WTC11 (cell line): ENCODE measurements at regions not wholly inside any gene's neighbourhood (a gene's known extent, or its start where the extent isn't known, plus 50 kb on each side); places are given as distances from the start of the nearest gene placed in this dataset.

Source experiments
- CTCF ChIP-seq: fragments of 200-600 bp; IDR thresholded peaks from 2 replicates; pipeline ENCODE4 v1.8.0; 2022; ENCODE audit warnings: antibody characterized with exemption
- ETV6 ChIP-seq: sonication (generic); formaldehyde crosslinking; IDR thresholded peaks from 2 replicates; pipeline ENCODE4 v1.8.1; 2022; ENCODE audit warnings: mild to moderate bottlenecking, missing genetic modification reagents
- FOXJ3 ChIP-seq: sonication (generic); formaldehyde crosslinking; IDR thresholded peaks from 2 replicates; pipeline ENCODE4 v1.9.0; 2021; ENCODE audit warnings: missing genetic modification reagents, mild to moderate bottlenecking, borderline replicate concordance
- NFE2L1 ChIP-seq: sonication (generic); formaldehyde crosslinking; IDR thresholded peaks from 2 replicates; pipeline ENCODE4 v1.8.1; 2023; ENCODE audit warnings: missing genetic modification reagents
- SMAD3 ChIP-seq: sonication (generic); formaldehyde crosslinking; IDR thresholded peaks from 2 replicates; pipeline ENCODE4 v1.8.0; 2022; ENCODE audit warnings: missing genetic modification reagents, mild to moderate bottlenecking, borderline replicate concordance
- SMAD4 ChIP-seq: sonication (generic); formaldehyde crosslinking; IDR thresholded peaks from 2 replicates; pipeline ENCODE4 v1.8.0; 2022; ENCODE audit warnings: mild to moderate bottlenecking, missing genetic modification reagents
- ZNF138 ChIP-seq: sonication (generic); formaldehyde crosslinking; conservative IDR thresholded peaks from 2 replicates; pipeline ENCODE4 v1.8.1; 2022; ENCODE audit warnings: mild to moderate bottlenecking, moderate library complexity, missing genetic modification reagents
- ZNF263 ChIP-seq: sonication (generic); formaldehyde crosslinking; IDR thresholded peaks from 2 replicates; pipeline ENCODE4 v1.8.1; 2022; ENCODE audit warnings: low read depth, mild to moderate bottlenecking, moderate library complexity, missing genetic modification reagents
- ZNF423 ChIP-seq: fragments of 250-450 bp; sonication (Bioruptor Pico); IDR thresholded peaks from 2 replicates; pipeline ENCODE4 v2.1.2; 2022; ENCODE audit warnings: mild to moderate bottlenecking, moderate library complexity
- TF ChIP-seq, protein P1 (sequence below): sonication (generic); formaldehyde crosslinking; IDR thresholded peaks from 2 replicates; pipeline ENCODE4 v1.8.0; 2022; ENCODE audit warnings: mild to moderate bottlenecking, missing genetic modification reagents

DNA sequence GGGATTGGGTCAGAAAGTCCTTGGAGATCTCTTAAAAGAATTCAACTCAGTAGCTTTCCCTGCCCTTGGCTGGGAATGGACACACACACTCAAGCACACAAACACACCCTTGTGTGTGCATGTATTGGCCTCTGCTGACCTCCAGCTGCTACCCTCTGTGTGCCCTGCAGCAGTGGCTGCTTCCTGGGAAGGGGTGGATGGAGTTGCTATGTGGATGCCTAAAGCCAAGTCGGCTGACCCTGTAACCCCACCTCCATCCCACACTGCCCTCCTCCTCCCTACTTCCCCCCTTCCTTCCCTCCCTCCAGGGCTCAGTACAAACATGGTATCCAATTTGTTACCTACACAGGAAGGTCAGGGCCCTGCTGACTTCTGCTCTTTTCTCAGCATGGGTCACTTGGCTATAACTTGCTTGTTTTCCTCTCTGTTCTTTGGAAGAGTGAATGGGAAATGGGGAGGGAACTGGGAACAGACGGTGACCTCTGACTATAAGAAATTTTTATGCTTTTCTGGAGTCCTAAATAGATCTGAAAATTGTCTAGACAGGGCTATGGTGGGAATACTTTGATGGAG is 351.6 kb upstream of the TBX3 start:
- no peak for TF ChIP-seq FOXJ3 (CRISPR knock-in tag)
- TF ChIP-seq, protein P1, sequence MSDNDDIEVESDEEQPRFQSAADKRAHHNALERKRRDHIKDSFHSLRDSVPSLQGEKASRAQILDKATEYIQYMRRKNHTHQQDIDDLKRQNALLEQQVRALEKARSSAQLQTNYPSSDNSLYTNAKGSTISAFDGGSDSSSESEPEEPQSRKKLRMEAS (CRISPR knock-in tag): no peak
- TF ChIP-seq CTCF: no peak
- no peak for TF ChIP-seq SMAD3
- TF ChIP-seq ZNF138: no peak
- no peak for TF ChIP-seq ZNF423 (CRISPR knock-in tag)
- TF ChIP-seq SMAD4: no peak
- TF ChIP-seq ETV6: no peak
- no peak for TF ChIP-seq ZNF263 (CRISPR knock-in tag)
- no peak for TF ChIP-seq NFE2L1 (CRISPR knock-in tag)
